HG02943 (cell line): ENCODE measurements at regions not wholly inside any gene's neighbourhood (a gene's known extent, or its start where the extent isn't known, plus 50 kb on each side); places are given as distances from the start of the nearest gene placed in this dataset.

Experiments used
- ATAC-seq: cut with Tn5 transposase; IDR thresholded peaks from one replicate; pipeline ENCODE4 v1.9.1; 2021; ENCODE audit warnings: mild to moderate bottlenecking, low read depth, moderate library complexity; ENCODE audit not compliant: unreplicated experiment

- no peak for ATAC-seq
Measured at GRCh38 chr7:88516429-88516828, 209.7 kb upstream of the STEAP4 start.

- no peak for ATAC-seq
Measured at GRCh38 chr7:88515301-88515700, 208.6 kb upstream of the STEAP4 start.

- ATAC-seq: no peak
Measured at GRCh38 chr7:88509341-88509740, 202.6 kb upstream of the STEAP4 start.

GRCh38 chr7:88500131-88500530 is 193.4 kb upstream of the STEAP4 start:
- ATAC-seq: no peak

- ATAC-seq: no peak
Measured at GRCh38 chr7:88495881-88496725, 189.4 kb upstream of the STEAP4 start.

- no peak for ATAC-seq
Measured at GRCh38 chr7:88492153-88492552, 185.5 kb upstream of the STEAP4 start.

GRCh38 chr7:88490874-88491273 is 184.2 kb upstream of the STEAP4 start:
- ATAC-seq: no peak

- no peak for ATAC-seq
Measured at GRCh38 chr7:88490161-88490560, 183.5 kb upstream of the STEAP4 start.

- no peak for ATAC-seq
Measured at GRCh38 chr7:88485821-88486220, 179.1 kb upstream of the STEAP4 start.

- no peak for ATAC-seq
Measured at GRCh38 chr7:88484551-88484950, 177.9 kb upstream of the STEAP4 start.

GRCh38 chr7:88480896-88481295 is 174.2 kb upstream of the STEAP4 start:
- no peak for ATAC-seq

- no peak for ATAC-seq
Measured at GRCh38 chr7:88480271-88480670, 173.6 kb upstream of the STEAP4 start.

- no peak for ATAC-seq
Measured at GRCh38 chr7:88477976-88478375, 171.3 kb upstream of the STEAP4 start.

GRCh38 chr7:88465600-88465999 is 158.9 kb upstream of the STEAP4 start:
- ATAC-seq: no peak

GRCh38 chr7:88462799-88463198 is 156.1 kb upstream of the STEAP4 start:
- ATAC-seq: no peak

GRCh38 chr7:88460650-88461049 is 154.0 kb upstream of the STEAP4 start:
- ATAC-seq: no peak

GRCh38 chr7:88458946-88459345 is 152.3 kb upstream of the STEAP4 start:
- no peak for ATAC-seq

GRCh38 chr7:88458279-88458678 is 151.6 kb upstream of the STEAP4 start:
- ATAC-seq: no peak

GRCh38 chr7:88457320-88457719 is 150.6 kb upstream of the STEAP4 start:
- ATAC-seq: no peak

GRCh38 chr7:88456490-88456889 is 149.8 kb upstream of the STEAP4 start:
- ATAC-seq: no peak

- ATAC-seq: no peak
Measured at GRCh38 chr7:88455696-88456095, 149.0 kb upstream of the STEAP4 start.

GRCh38 chr7:88452646-88453045 is 146.0 kb upstream of the STEAP4 start:
- ATAC-seq: no peak

GRCh38 chr7:88450874-88451273 is 144.2 kb upstream of the STEAP4 start:
- no peak for ATAC-seq
